Ectodermal cell (in vitro differentiated cells): ENCODE measurements at regions not wholly inside any gene's neighbourhood (a gene's known extent, or its start where the extent isn't known, plus 50 kb on each side); places are given as distances from the start of the nearest gene placed in this dataset.
"Not testable (repeated sequence)": the region's sequence is repeated elsewhere in the genome, so short reads cannot be mapped to it uniquely, and the experiment has no call there.

Source experiments
- H3K27ac ChIP-seq: 2 replicates; pipeline ENCODE4 v1.7.0; 2013; ENCODE audit warnings: mild to moderate bottlenecking, low read depth, low read length; ENCODE audit not compliant: insufficient read depth, poor library complexity, severe bottlenecking
- H3K27me3 ChIP-seq: 2 replicates; pipeline ENCODE4 v1.7.0; 2013; ENCODE audit warnings: mild to moderate bottlenecking, low read length; ENCODE audit not compliant: insufficient read depth, control insufficient read depth, poor library complexity, severe bottlenecking
- H3K36me3 ChIP-seq: one replicate; pipeline ENCODE4 v1.7.0; 2013; ENCODE audit warnings: low read length; ENCODE audit not compliant: control insufficient read depth, insufficient read depth
- H3K4me1 ChIP-seq: one replicate; pipeline ENCODE4 v1.7.0; 2013; ENCODE audit warnings: low read length; ENCODE audit not compliant: control insufficient read depth, insufficient read depth
- H3K4me3 ChIP-seq: 2 replicates; pipeline ENCODE4 v1.7.0; 2013; ENCODE audit warnings: low read depth, low read length, control low read depth; ENCODE audit not compliant: insufficient read depth
- H3K9me3 ChIP-seq: 2 replicates; pipeline ENCODE4 v1.7.0; 2013; ENCODE audit warnings: mild to moderate bottlenecking, low read length, moderate library complexity; ENCODE audit not compliant: control insufficient read depth
- WGBS, 2 experiments: methylation state at CpG; one replicate each; pipeline ENCODE4 v1.1.7; 2013; ENCODE audit warnings: missing lambda C conversion rate in 2 of 2; 5-methylcytosine and 5-hydroxymethylcytosine counted together

DNA sequence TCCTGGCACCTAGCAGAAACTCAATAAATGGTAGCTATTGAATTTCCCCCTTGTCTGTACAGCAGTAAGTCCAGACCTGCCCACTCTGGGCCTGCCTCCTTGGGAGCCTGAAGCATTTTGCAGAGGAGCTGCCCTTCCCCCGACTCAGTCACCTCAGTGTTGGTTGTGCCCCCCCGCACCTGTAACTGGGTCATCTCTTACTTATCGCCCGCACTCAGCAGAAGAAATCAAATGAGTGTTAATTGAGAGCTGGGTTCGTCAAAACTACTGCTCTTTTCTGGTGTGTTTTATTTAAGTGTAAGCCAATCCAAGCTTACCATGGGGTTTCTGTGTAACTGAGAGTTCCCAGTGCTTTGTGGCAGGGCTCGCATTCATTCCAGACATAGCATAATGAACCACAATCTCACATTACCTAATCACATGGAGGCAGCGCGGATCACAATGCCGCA, 175.5 kb upstream of the IRF2BP2 start:
- H3K27ac ChIP-seq = not testable (repeated sequence)
- 71 to 82% methylated on average over 5 to 6 of the region's 9 CpGs for WGBS, 2 experiments

DNA sequence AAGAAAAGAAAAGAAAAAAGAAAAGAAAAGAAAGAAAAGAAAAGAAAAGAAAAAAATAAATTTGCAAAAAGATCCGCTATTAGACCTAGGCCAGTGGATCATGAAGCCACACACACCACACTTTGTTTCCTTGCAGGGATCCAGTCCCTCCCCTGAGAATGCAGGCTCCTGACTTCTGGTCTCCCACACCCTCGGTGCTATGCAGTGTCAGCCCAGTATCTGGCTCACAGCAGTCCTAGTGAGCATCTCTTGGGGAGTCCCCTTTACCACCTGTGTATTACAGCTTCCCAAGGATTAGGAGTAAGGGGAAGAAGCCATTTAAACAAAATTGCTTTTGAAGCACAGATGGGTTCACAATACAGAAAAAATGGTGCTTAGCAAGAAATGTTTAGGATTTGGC, 174.1 kb upstream of the IRF2BP2 start:
- 76 to 77% methylated on average over 2 of the region's 2 CpGs for WGBS, 2 experiments
- not testable (repeated sequence) for H3K9me3 ChIP-seq, H3K36me3 ChIP-seq, H3K27ac ChIP-seq, H3K4me3 ChIP-seq, H3K27me3 ChIP-seq
- peaks cover 17% of the 10 kb centered on the region for H3K4me1 ChIP-seq

More for the DNA sequence above, 175.5 kb upstream of the IRF2BP2 start:
- not testable (repeated sequence) for H3K4me3 ChIP-seq, H3K27me3 ChIP-seq, H3K36me3 ChIP-seq, H3K9me3 ChIP-seq
- H3K4me1 ChIP-seq = peaks cover 17% of the 10 kb centered on the region

DNA sequence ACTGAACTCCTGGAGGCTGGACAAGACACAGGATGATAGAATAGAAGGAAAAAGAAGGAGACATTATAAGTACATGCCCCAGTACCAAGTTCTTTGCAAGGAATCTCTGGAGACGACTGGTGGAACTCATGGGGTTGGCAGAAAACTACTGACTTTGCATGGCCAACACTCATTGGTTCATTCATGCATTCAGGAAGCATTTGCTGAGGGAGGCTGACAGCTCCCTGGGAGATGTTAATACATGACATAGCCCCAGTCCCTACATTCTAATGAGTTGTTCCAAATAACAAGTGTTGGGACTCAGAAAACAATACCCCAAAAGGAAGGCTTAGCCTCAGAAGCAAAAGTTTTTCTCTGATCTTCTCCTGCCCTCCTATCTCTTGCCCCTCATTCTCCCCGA, 172.8 kb upstream of the IRF2BP2 start:
- no peaks in the 10 kb centered on the region for H3K9me3 ChIP-seq
- H3K4me3 ChIP-seq = no peak overlapping the region
- H3K27me3 ChIP-seq = no peaks in the 10 kb centered on the region
- H3K36me3 ChIP-seq = no peaks in the 10 kb centered on the region
- H3K27ac ChIP-seq = no peak overlapping the region
- H3K4me1 ChIP-seq = peaks cover 23% of the 10 kb centered on the region
- 68 to 72% methylated on average over 2 of the region's 2 CpGs for WGBS, 2 experiments

DNA sequence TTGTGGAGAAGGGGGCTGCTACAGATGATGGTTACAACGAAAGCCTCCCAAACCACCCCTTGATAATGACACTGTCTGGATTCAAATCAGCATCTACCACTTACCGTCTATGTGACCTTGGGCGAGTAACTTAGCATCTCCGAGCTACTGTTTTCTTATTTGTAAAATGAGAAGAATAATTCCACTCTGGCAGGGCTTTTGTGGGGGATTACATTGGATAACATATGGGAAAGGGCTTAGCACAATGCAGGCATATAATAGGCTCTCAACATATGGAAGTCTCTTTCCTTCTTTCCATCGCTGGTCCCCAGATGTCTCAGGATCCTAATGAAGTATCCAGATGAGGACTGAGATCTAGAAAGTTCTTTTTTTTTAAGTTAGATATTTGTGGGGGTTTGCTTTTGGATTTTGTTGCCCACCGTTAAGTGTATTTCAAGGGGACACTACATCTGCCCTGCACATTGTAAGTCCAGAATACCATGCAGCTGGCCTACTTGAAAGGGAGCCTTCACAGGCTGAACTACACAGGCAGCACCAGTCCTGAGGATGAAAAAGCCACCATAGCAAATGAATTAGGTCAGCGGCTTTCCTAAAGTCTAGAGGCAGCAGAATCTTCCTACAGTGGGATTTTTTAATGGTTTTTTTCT, 172.2 kb upstream of the IRF2BP2 start:
- no peaks in the 10 kb centered on the region for H3K9me3 ChIP-seq
- H3K27ac ChIP-seq = no peak overlapping the region
- no peaks in the 10 kb centered on the region for H3K27me3 ChIP-seq
- peaks cover 23% of the 10 kb centered on the region for H3K4me1 ChIP-seq
- no peak overlapping the region for H3K4me3 ChIP-seq
- WGBS, 2 experiments = 92% methylated on average over 7 of the region's 7 CpGs
- no peaks in the 10 kb centered on the region for H3K36me3 ChIP-seq

DNA sequence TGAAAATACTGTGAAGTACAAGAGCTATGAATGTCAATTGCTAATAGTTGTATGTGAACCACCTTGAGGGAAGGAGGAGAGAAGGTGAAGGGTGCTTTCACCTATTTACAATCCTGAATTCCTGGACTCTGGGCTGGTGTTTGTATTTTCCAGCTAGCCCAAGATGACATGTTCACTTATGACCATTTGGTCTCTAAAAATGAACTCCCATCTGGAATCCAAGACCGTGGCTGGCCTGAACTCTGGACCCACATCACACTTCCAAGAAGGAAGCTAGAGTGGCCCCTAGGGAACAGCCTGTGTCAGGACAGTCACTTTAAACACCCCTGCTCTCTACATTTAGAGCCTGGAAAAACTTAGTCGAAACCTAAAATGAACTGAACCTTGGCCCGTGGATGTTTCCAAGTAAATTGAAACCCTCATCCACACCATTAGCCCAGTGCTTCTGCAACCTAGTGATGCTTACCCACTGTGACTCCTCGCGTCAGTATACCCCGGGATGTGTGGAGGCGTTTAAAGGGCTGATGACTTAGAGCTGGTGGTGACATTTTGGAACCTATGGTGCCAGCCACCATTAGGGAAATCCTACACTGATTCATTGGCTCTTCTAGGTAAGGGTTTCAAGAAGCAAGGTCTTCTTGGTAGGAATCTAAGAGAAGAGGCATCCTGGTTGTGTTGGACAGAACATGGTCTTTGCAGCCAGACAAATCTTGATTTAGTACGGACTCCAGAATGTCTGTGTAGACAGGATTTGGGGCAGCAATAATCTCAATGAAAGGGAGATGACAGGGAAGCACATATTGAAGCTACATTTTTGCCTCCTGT, 171.5 kb upstream of the IRF2BP2 start:
- 95% methylated on average over 8 of the region's 8 CpGs for WGBS, 2 experiments
- Histone ChIP-seq H3K27me3 (no peaks in the 10 kb centered on the region), H3K9me3 (no peaks in the 10 kb centered on the region), H3K36me3 (no peaks in the 10 kb centered on the region), H3K27ac (no peak overlapping the region), H3K4me3 (no peak overlapping the region), H3K4me1 (peaks cover 23% of the 10 kb centered on the region)

DNA sequence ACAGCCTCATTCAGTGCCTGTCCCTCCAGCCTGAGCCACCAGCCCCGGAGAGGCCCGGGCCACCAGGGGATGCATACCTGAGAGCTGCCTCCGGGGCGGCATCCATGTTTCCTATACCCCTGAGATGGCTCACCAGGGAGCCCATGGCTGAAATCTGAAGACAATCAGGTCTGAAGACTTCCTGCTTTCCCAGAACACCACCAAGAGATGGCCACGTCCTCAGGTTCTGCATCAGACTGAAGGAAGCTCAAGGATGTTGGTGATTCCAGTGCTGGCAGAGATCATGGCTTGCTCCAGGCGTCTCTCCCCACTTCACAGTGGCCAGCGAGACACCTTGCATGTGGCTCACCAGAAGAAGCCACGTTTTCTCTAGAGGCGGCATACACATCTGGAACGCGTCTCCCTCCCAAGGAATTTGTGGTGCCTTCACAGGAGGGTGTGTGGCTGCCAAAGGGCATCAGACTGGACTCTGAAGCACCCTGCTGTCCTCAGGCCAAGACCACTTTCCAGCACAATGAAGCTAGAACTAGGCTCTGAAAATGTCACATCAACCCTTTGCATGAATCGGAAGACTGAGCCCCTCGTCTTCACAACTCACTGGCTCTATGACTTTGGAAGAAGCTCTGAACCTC, 170.7 kb upstream of the IRF2BP2 start:
- no peaks in the 10 kb centered on the region for H3K9me3 ChIP-seq
- H3K27ac ChIP-seq = no peak overlapping the region
- H3K4me1 ChIP-seq = peaks cover 23% of the 10 kb centered on the region
- H3K36me3 ChIP-seq = no peaks in the 10 kb centered on the region
- H3K27me3 ChIP-seq = no peaks in the 10 kb centered on the region
- no peak overlapping the region for H3K4me3 ChIP-seq
- 87 to 89% methylated on average over 13 of the region's 13 CpGs for WGBS, 2 experiments

DNA sequence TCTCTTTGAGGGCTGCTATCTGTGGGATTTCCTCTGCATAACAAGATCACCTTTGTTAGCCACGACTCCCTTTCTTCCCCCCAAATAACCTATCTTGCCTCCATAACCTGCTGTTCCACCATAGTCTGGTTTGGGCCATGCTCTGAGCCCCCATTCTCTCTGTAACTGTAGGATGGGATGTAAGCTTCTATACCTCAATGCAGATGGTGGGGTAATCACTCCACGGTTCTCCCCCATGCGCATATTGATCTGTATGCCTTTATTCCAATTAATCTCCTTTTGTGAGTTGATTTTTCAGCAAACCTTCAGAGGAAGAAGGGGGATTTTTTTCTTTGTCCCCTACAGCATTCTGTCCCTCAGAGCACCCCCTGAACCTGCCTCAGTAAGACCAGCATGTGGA, 170.1 kb upstream of the IRF2BP2 start:
- WGBS, 2 experiments = 86 to 87% methylated on average over 3 of the region's 3 CpGs
- no peak overlapping the region for H3K4me3 ChIP-seq
- no peak overlapping the region for H3K27ac ChIP-seq
- H3K36me3 ChIP-seq = no peaks in the 10 kb centered on the region
- H3K9me3 ChIP-seq = no peaks in the 10 kb centered on the region
- peaks cover 21% of the 10 kb centered on the region for H3K4me1 ChIP-seq
- H3K27me3 ChIP-seq = no peaks in the 10 kb centered on the region

DNA sequence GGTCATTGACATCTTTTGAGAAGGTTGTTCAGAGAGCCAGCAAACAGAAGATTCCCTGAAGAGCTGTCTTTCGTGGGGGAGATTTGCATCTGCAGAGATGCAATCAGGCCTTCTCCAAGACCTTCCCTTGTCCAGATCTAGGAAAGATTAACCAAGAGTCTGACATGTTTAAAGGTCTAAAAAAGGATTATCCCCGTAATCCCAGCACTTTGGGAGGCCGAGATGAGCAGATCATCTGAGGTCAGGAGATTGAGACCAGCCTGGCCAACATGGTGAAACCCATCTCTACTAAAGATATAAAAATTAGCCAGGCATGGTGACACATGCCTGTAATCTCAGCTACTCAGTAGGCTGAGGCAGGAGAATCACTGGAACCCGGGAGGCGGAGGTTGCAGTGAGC, 169.6 kb upstream of the IRF2BP2 start:
- not testable (repeated sequence) for H3K9me3 ChIP-seq, H3K36me3 ChIP-seq, H3K4me3 ChIP-seq, H3K27ac ChIP-seq, H3K27me3 ChIP-seq
- peaks cover 19% of the 10 kb centered on the region for H3K4me1 ChIP-seq
- WGBS, 2 experiments = 85 to 89% methylated on average over 5 of the region's 5 CpGs

DNA sequence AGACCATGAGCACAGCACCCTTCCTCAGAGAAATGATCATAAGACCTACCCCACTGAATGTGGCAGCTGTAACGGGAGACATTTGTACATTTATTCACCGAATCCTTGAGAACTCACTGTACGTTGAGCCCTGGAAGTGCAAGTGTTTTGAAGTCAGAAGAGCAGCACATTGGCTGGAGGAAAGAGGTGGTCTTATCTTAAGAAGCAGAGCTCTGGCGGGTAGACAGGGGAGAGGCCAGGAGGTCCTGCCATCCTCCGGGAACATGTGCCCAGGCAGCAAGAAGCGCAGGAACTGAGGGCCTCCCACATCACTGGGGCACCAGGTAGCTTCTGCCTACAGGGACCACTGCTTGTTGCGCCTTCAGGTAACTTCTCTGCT, 169.2 kb upstream of the IRF2BP2 start:
- WGBS, 2 experiments = 82% methylated on average over 7 of the region's 7 CpGs
- Histone ChIP-seq H3K4me3 (no peak overlapping the region), H3K27me3 (no peaks in the 10 kb centered on the region)

More for the DNA sequence above, 169.2 kb upstream of the IRF2BP2 start:
- Histone ChIP-seq H3K27ac (no peak overlapping the region), H3K36me3 (no peaks in the 10 kb centered on the region), H3K9me3 (no peaks in the 10 kb centered on the region), H3K4me1 (peaks cover 17% of the 10 kb centered on the region)
